ENCODE measurements at regions not wholly inside any gene's neighbourhood (a gene's known extent, or its start where the extent isn't known, plus 50 kb on each side); places are given as distances from the start of the nearest gene placed in this dataset.

DNA sequence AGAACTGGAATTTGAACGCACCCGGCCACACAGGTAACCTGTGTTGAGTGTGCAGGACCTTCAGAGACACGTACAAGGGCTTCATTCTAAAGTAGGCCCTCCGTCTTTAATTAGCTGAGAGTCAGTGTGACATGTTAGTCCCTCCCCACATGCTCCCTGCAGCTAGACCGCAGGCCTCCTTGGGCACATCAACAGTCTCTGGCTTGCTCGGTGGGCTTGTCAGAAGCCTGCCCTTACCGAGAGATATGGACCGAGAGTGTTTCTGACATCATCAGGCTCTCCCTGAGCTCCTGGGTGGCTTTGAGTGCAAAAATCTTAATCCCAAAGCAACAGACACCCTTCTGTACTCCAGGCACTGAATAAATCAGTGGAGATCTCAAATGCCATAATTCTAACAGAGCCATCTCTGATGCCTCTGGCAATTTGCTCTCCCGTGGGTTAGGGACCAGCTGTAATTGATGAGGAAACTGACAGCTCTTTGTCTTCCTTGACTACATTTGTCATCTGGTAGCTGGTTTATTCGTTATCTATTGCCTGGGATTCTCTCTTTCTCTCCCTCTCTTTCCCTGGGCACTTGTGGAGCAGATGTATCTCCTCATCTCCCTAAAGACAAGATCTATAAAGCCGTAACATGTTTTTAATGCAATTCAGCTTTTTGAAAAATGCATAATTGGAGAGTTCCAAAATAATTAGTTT, 850.6 kb downstream of the TYW1 start:
- Histone ChIP-seq H3K9me2 (replicated peaks; ENCODE audit: control insufficient read depth, low read length) (no peaks in the 10 kb centered on the region), H3K4me2 (ENCODE audit: low read length) (no peak overlapping the region), H4K20me1 (ENCODE audit: control insufficient read depth, insufficient read depth, low read depth, low read length) (no peaks in the 10 kb centered on the region), H3K4me3 (ENCODE audit: low read length) (no peak overlapping the region), H3K4me1 (ENCODE audit: control insufficient read depth, low read length) (no peaks in the 10 kb centered on the region), H3K9me3 (ENCODE audit: control insufficient read depth, insufficient read depth, low read length) (no peaks in the 10 kb centered on the region), H3K27me3 (ENCODE audit: control insufficient read depth, low read length) (no peaks in the 10 kb centered on the region), H3K79me2 (ENCODE audit: control insufficient read depth, low read length) (no peaks in the 10 kb centered on the region), H3F3A (ENCODE audit: control insufficient read depth, insufficient read depth) (no peaks in the 10 kb centered on the region), H3K27ac (ENCODE audit: low read depth, low read length) (no peak overlapping the region), H3K36me3 (ENCODE audit: control insufficient read depth, low read length) (no peaks in the 10 kb centered on the region)
- TF ChIP-seq, protein P1, sequence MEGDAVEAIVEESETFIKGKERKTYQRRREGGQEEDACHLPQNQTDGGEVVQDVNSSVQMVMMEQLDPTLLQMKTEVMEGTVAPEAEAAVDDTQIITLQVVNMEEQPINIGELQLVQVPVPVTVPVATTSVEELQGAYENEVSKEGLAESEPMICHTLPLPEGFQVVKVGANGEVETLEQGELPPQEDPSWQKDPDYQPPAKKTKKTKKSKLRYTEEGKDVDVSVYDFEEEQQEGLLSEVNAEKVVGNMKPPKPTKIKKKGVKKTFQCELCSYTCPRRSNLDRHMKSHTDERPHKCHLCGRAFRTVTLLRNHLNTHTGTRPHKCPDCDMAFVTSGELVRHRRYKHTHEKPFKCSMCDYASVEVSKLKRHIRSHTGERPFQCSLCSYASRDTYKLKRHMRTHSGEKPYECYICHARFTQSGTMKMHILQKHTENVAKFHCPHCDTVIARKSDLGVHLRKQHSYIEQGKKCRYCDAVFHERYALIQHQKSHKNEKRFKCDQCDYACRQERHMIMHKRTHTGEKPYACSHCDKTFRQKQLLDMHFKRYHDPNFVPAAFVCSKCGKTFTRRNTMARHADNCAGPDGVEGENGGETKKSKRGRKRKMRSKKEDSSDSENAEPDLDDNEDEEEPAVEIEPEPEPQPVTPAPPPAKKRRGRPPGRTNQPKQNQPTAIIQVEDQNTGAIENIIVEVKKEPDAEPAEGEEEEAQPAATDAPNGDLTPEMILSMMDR (IDR thresholded peaks at IDR 0.05; ENCODE audit: low read depth, low read length, poor library complexity, severe bottlenecking) = no peak
- TF ChIP-seq EZH2phosphoT487 (IDR thresholded peaks at IDR 0.05; ENCODE audit: borderline replicate concordance, low read length) = no peak

DNA sequence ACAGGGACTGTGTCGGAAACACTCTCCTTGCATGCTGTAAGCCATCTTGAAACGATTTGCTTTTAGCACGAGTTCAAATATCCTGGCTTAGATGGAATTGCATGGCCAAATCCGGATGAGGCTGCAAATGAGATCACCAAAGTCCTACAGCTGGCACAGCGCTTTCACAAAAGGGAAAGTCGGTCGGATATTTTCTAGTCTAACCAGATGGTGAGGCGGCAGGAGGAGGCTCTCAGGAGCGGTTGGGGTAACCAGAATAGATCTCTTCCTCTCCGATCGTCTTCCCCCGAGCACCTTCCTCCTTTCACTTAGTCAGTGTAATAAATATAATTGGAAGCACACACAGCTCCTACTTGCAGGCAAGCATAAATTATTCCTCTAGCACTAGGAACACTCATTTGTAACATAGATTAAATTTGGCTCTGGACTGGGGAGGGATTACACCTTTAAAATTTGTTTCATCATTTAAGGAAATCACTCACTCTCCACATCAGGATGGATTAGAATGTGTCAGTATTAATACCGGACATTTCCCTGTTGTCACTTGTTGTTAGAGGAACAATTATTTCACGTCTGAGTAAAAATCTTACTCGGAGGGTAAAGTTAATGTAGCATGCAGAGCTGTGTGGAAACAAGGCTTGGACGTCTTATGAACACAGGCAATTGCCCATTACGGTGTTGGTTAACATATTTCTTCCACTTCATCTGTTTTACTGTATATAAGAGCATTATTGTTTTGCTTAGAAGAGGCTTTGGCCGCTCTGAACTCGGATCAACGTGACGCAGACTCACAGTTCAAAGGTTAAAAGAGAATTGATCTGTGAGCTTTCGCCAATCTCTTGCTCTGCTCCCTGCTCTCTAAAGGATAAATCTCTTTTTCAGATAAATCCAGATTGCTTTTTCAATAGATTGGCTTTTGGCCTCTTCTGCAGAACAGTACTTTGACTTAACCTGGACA, 857.9 kb downstream of the TYW1 start:
- H3F3A ChIP-seq (ENCODE audit: control insufficient read depth, insufficient read depth) = no peaks in the 10 kb centered on the region
- H3K36me3 ChIP-seq (ENCODE audit: control insufficient read depth, low read length) = no peaks in the 10 kb centered on the region
- H4K20me1 ChIP-seq (ENCODE audit: control insufficient read depth, insufficient read depth, low read depth, low read length) = no peaks in the 10 kb centered on the region
- H3K4me1 ChIP-seq (ENCODE audit: control insufficient read depth, low read length) = no peaks in the 10 kb centered on the region
- TF ChIP-seq EZH2phosphoT487 (IDR thresholded peaks at IDR 0.05; ENCODE audit: borderline replicate concordance, low read length) = no peak
- TF ChIP-seq, protein P1 (IDR thresholded peaks at IDR 0.05; ENCODE audit: low read depth, low read length, poor library complexity, severe bottlenecking) = no peak
- no peaks in the 10 kb centered on the region for H3K27me3 ChIP-seq (ENCODE audit: control insufficient read depth, low read length)
- no peaks in the 10 kb centered on the region for H3K9me2 ChIP-seq (replicated peaks; ENCODE audit: control insufficient read depth, low read length)
- no peak overlapping the region for H3K4me3 ChIP-seq (ENCODE audit: low read length)
- no peaks in the 10 kb centered on the region for H3K9me3 ChIP-seq (ENCODE audit: control insufficient read depth, insufficient read depth, low read length)
- no peak overlapping the region for H3K27ac ChIP-seq (ENCODE audit: low read depth, low read length)
- H3K4me2 ChIP-seq (ENCODE audit: low read length) = no peak overlapping the region
- no peaks in the 10 kb centered on the region for H3K79me2 ChIP-seq (ENCODE audit: control insufficient read depth, low read length)

DNA sequence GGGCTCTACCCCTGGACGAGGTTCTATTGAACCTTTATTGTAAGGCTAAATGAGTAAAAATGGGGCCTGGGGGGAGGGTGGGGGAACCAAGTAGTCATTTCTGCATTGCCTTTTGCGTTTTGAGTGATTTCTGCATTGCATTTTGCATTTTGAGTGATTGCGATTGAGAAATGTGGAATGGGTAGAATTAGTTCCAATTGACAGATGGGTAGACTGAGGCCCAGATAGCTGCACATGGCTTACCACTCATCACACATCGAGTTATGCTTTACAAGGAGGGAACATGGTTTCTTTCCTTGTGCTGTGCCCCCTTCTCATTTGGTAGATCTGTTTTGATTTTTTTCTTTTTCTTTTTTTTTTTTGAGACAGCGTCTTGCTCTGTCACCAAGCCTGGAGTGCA, 858.7 kb downstream of the TYW1 start:
- Histone ChIP-seq H4K20me1 (ENCODE audit: control insufficient read depth, insufficient read depth, low read depth, low read length) (no peaks in the 10 kb centered on the region), H3K9me3 (ENCODE audit: control insufficient read depth, insufficient read depth, low read length) (no peaks in the 10 kb centered on the region), H3K4me1 (ENCODE audit: control insufficient read depth, low read length) (no peaks in the 10 kb centered on the region), H3K79me2 (ENCODE audit: control insufficient read depth, low read length) (no peaks in the 10 kb centered on the region), H3K9me2 (replicated peaks; ENCODE audit: control insufficient read depth, low read length) (no peaks in the 10 kb centered on the region), H3K36me3 (ENCODE audit: control insufficient read depth, low read length) (no peaks in the 10 kb centered on the region), H3K27ac (ENCODE audit: low read depth, low read length) (no peak overlapping the region), H3K4me2 (ENCODE audit: low read length) (no peak overlapping the region), H3K27me3 (ENCODE audit: control insufficient read depth, low read length) (no peaks in the 10 kb centered on the region), H3F3A (ENCODE audit: control insufficient read depth, insufficient read depth) (no peaks in the 10 kb centered on the region), H3K4me3 (ENCODE audit: low read length) (no peak overlapping the region)
- TF ChIP-seq EZH2phosphoT487 (IDR thresholded peaks at IDR 0.05; ENCODE audit: borderline replicate concordance, low read length) = no peak
- TF ChIP-seq, protein P1 (IDR thresholded peaks at IDR 0.05; ENCODE audit: low read depth, low read length, poor library complexity, severe bottlenecking) = no peak

Data from DOHH2 (cell line).